Liver (tissue), 3 donors: ENCODE measurements at regions not wholly inside any gene's neighbourhood (a gene's known extent, or its start where the extent isn't known, plus 50 kb on each side); places are given as distances from the start of the nearest gene placed in this dataset.

ENCODE experiments used
- EGR1 ChIP-seq, 2 donors: IDR thresholded peaks; 2 replicates each; pipeline ENCODE4 v1.6.1; 2016 to 2018; ENCODE audit warnings: antibody characterized with exemption in 2 of 2, low read depth in 2 of 2
- JUND ChIP-seq, 2 donors: IDR thresholded peaks; 2 replicates each; pipeline ENCODE4 v1.6.1; 2016; ENCODE audit warnings: antibody characterized with exemption in 2 of 2
- NR2F2 ChIP-seq: IDR thresholded peaks from 2 replicates; pipeline ENCODE4 v1.6.1; 2016; ENCODE audit warnings: antibody characterized with exemption
- SP1 ChIP-seq: IDR thresholded peaks from 2 replicates; pipeline ENCODE4 v1.6.1; 2018; ENCODE audit warnings: antibody characterized with exemption, mild to moderate bottlenecking
- TAF1 ChIP-seq: conservative IDR thresholded peaks from 2 replicates; pipeline ENCODE4 v1.6.1; 2016; ENCODE audit warnings: antibody characterized with exemption, mild to moderate bottlenecking
- YY1 ChIP-seq: IDR thresholded peaks from 2 replicates; pipeline ENCODE4 v1.6.1; 2016; ENCODE audit warnings: antibody characterized with exemption, mild to moderate bottlenecking
- TF ChIP-seq, protein P1 (sequence below): IDR thresholded peaks from 2 replicates; pipeline ENCODE4 v1.6.1; 2016; ENCODE audit warnings: antibody characterized with exemption
- TF ChIP-seq, protein P2 (sequence below): fragments of 150-350 bp; IDR thresholded peaks from 2 replicates; pipeline ENCODE4 v1.5.1; 2017; ENCODE audit warnings: improper control_type of control experiment, low read depth, low read length; ENCODE audit not compliant: missing input control
- donor health status: healthy.
- donor health status: healthy.

- no peak for TF ChIP-seq JUND (IDR thresholded peaks at IDR 0.05)
- TF ChIP-seq, protein P1, sequence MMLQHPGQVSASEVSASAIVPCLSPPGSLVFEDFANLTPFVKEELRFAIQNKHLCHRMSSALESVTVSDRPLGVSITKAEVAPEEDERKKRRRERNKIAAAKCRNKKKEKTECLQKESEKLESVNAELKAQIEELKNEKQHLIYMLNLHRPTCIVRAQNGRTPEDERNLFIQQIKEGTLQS = no peak
- no peak for TF ChIP-seq TAF1
- TF ChIP-seq, protein P2, sequence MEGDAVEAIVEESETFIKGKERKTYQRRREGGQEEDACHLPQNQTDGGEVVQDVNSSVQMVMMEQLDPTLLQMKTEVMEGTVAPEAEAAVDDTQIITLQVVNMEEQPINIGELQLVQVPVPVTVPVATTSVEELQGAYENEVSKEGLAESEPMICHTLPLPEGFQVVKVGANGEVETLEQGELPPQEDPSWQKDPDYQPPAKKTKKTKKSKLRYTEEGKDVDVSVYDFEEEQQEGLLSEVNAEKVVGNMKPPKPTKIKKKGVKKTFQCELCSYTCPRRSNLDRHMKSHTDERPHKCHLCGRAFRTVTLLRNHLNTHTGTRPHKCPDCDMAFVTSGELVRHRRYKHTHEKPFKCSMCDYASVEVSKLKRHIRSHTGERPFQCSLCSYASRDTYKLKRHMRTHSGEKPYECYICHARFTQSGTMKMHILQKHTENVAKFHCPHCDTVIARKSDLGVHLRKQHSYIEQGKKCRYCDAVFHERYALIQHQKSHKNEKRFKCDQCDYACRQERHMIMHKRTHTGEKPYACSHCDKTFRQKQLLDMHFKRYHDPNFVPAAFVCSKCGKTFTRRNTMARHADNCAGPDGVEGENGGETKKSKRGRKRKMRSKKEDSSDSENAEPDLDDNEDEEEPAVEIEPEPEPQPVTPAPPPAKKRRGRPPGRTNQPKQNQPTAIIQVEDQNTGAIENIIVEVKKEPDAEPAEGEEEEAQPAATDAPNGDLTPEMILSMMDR = no peak
- no peak for TF ChIP-seq SP1
- no peak for TF ChIP-seq YY1
- no peak for TF ChIP-seq EGR1 (IDR thresholded peaks at IDR 0.05; ENCODE audit: low read depth in 2 of 2)
- no peak for TF ChIP-seq NR2F2
Measured at GRCh38 chr18:64614446-64614845, 465.6 kb upstream of the LINC00305 start.
